IMR-90 (cell line): ENCODE measurements at regions not wholly inside any gene's neighbourhood (a gene's known extent, or its start where the extent isn't known, plus 50 kb on each side); places are given as distances from the start of the nearest gene placed in this dataset.

Experiments
- ATAC-seq: fragments of 200-7000 bp; cut with Tn5 transposase; 2 replicates; pipeline ENCODE4 v1.9.1; 2020; ENCODE audit warnings: low read depth, mild to moderate bottlenecking, moderate library complexity
- BruUV-seq: library from RNA; stranded (reverse); fragments of 400-500 nt; replicated peaks from 2 replicates; lab custom pipeline; 2021; lab: Mats Ljungman, UMichigan
- CTCF ChIA-PET: fragments of 300-600 bp; formaldehyde crosslinking; extraction: SDS; loops from one replicate; lab custom pipeline; 2021; ENCODE audit warnings: antibody characterized with exemption; lab: Yijun Ruan, JAX
- POLR2A ChIA-PET: fragments of 300-600 bp; sonication (Branson Sonifier 250); formaldehyde crosslinking; loops from one replicate; lab custom pipeline; 2022; ENCODE audit warnings: antibody characterized with exemption; ENCODE audit not compliant: unreplicated experiment; lab: Charles Lee
- DNase-seq: peaks from one replicate; pipeline ENCODE4 v3.0.0; 2013
- H2AFZ ChIP-seq: replicated peaks from 2 replicates; pipeline ENCODE3; 2013; ENCODE audit warnings: low read length, mild to moderate bottlenecking; ENCODE audit not compliant: poor library complexity
- H2AK5ac ChIP-seq: 2 replicates; pipeline ENCODE4 v1.6.1; 2013; ENCODE audit warnings: low read depth, low read length, inconsistent platforms
- H2AK9ac ChIP-seq: replicated peaks from 2 replicates; pipeline ENCODE3; 2013; ENCODE audit warnings: mild to moderate bottlenecking, low read depth, low read length, moderate library complexity; ENCODE audit not compliant: poor library complexity
- H2BK120ac ChIP-seq: 2 replicates; pipeline ENCODE4 v1.6.1; 2013; ENCODE audit warnings: low read depth, low read length, inconsistent platforms
- H2BK15ac ChIP-seq: 3 replicates; pipeline ENCODE4 v1.6.1; 2013; ENCODE audit warnings: low read depth, low read length, inconsistent platforms
- H2BK20ac ChIP-seq: 2 replicates; pipeline ENCODE4 v1.6.1; 2013; ENCODE audit warnings: low read depth, mild to moderate bottlenecking, inconsistent platforms, low read length, moderate library complexity
- H2BK5ac ChIP-seq: 2 replicates; pipeline ENCODE4 v1.6.1; 2013; ENCODE audit warnings: mild to moderate bottlenecking, low read depth, low read length, inconsistent platforms; ENCODE audit not compliant: poor library complexity, severe bottlenecking
- H3K14ac ChIP-seq: replicated peaks from 2 replicates; pipeline ENCODE4 v1.6.1; 2013; ENCODE audit warnings: low read depth, low read length, inconsistent platforms
- H3K18ac ChIP-seq: 2 replicates; pipeline ENCODE4 v1.6.1; 2013; ENCODE audit warnings: low read depth, low read length, control low read depth
- H3K23ac ChIP-seq: 2 replicates; pipeline ENCODE4 v1.6.1; 2013; ENCODE audit warnings: low read depth, low read length, inconsistent platforms
- H3K27ac ChIP-seq: 2 replicates; pipeline ENCODE4 v1.5.1; 2013; ENCODE audit warnings: mild to moderate bottlenecking, control low read depth, low read length; ENCODE audit not compliant: insufficient read depth
- H3K27me3 ChIP-seq: 2 replicates; pipeline ENCODE4 v1.6.1; 2013; ENCODE audit warnings: low read length; ENCODE audit not compliant: control insufficient read depth, insufficient read depth
- H3K36me3 ChIP-seq: 2 replicates; pipeline ENCODE4 v1.6.1; 2013; ENCODE audit warnings: low read length, mixed read lengths; ENCODE audit not compliant: control insufficient read depth, insufficient read depth
- H3K4ac ChIP-seq: 2 replicates; pipeline ENCODE4 v1.6.1; 2013; ENCODE audit warnings: low read depth, low read length, inconsistent platforms
- H3K4me1 ChIP-seq: 2 replicates; pipeline ENCODE4 v1.6.1; 2013; ENCODE audit warnings: low read length, mixed read lengths; ENCODE audit not compliant: control insufficient read depth, insufficient read depth
- H3K4me2 ChIP-seq: 2 replicates; pipeline ENCODE4 v1.6.1; 2013; ENCODE audit warnings: low read depth, mild to moderate bottlenecking, control low read depth, low read length, moderate library complexity
- H3K4me3 ChIP-seq: 2 replicates; pipeline ENCODE4 v1.5.1; 2013; ENCODE audit warnings: low read depth, mild to moderate bottlenecking, control low read depth, low read length, moderate library complexity; ENCODE audit not compliant: insufficient read depth
- H3K56ac ChIP-seq: 2 replicates; pipeline ENCODE4 v1.6.1; 2013; ENCODE audit warnings: low read length, inconsistent platforms; ENCODE audit not compliant: insufficient read depth; ENCODE audit errors: extremely low read depth
- H3K79me1 ChIP-seq, 2 experiments: 2 replicates each; pipeline ENCODE4 v1.6.1; 2013; ENCODE audit warnings: low read length in 2 of 2, inconsistent platforms in 1 of 2, low read depth in 1 of 2
- H3K9ac ChIP-seq: 2 replicates; pipeline ENCODE4 v1.6.1; 2013; ENCODE audit warnings: low read depth, low read length, control low read depth
- H3K9me1 ChIP-seq: 2 replicates; pipeline ENCODE4 v1.6.1; 2013; ENCODE audit warnings: low read length, inconsistent platforms; ENCODE audit not compliant: insufficient read depth
- H3K9me3 ChIP-seq: 2 replicates; pipeline ENCODE4 v1.6.1; 2013; ENCODE audit warnings: low read length; ENCODE audit not compliant: control insufficient read depth, insufficient read depth
- H4K20me1 ChIP-seq: 2 replicates; pipeline ENCODE4 v1.6.1; 2013; ENCODE audit warnings: low read length, inconsistent platforms; ENCODE audit not compliant: insufficient read depth
- H4K5ac ChIP-seq: 2 replicates; pipeline ENCODE4 v1.6.1; 2013; ENCODE audit warnings: mild to moderate bottlenecking, low read depth, low read length, control low read depth
- H4K8ac ChIP-seq, 2 experiments: 2 replicates each; pipeline ENCODE4 v1.6.1; 2013; ENCODE audit warnings: low read depth in 2 of 2, low read length in 2 of 2, control low read depth in 1 of 2, inconsistent platforms in 1 of 2
- H4K91ac ChIP-seq: 2 replicates; pipeline ENCODE4 v1.6.1; 2013; ENCODE audit warnings: low read depth, low read length, inconsistent platforms; ENCODE audit not compliant: insufficient read depth
- BHLHE40 ChIP-seq: fragments of 150-350 bp; IDR thresholded peaks from 2 replicates; pipeline ENCODE4 v1.6.1; 2016; ENCODE audit warnings: mild to moderate bottlenecking, low read depth, low read length
- CEBPB ChIP-seq: IDR thresholded peaks from 2 replicates; pipeline ENCODE4 v1.6.1; 2012; ENCODE audit warnings: low read depth, low read length, improper control_type of control experiment
- CHD1 ChIP-seq: IDR thresholded peaks from 2 replicates; pipeline ENCODE4 v1.6.1; 2012; ENCODE audit warnings: low read depth, low read length, improper control_type of control experiment
- CTCF ChIP-seq: conservative IDR thresholded peaks from 2 replicates; pipeline ENCODE4 v1.5.1; 2012; ENCODE audit warnings: mild to moderate bottlenecking, low read depth, low read length, improper control_type of control experiment
- ELK1 ChIP-seq: fragments of 150-350 bp; IDR thresholded peaks from 2 replicates; pipeline ENCODE4 v1.6.1; 2016; ENCODE audit warnings: low read depth, mild to moderate bottlenecking, low read length, moderate library complexity, borderline replicate concordance
- FOS ChIP-seq: fragments of 150-350 bp; IDR thresholded peaks from 2 replicates; pipeline ENCODE4 v1.6.1; 2016; ENCODE audit warnings: low read depth, low read length
- MAFK ChIP-seq: IDR thresholded peaks from 2 replicates; pipeline ENCODE4 v1.6.1; 2012; ENCODE audit warnings: low read depth, low read length, improper control_type of control experiment
- MAZ ChIP-seq: IDR thresholded peaks from 2 replicates; pipeline ENCODE4 v1.6.1; 2012; ENCODE audit warnings: low read depth, mild to moderate bottlenecking, low read length, improper control_type of control experiment, moderate library complexity, borderline replicate concordance
- MXI1 ChIP-seq: IDR thresholded peaks from 2 replicates; pipeline ENCODE4 v1.6.1; 2012; ENCODE audit warnings: low read depth, mild to moderate bottlenecking, low read length, moderate library complexity, borderline replicate concordance
- NFE2L2 ChIP-seq: fragments of 150-350 bp; IDR thresholded peaks from 2 replicates; pipeline ENCODE4 v1.6.1; 2016; ENCODE audit warnings: low read depth, mild to moderate bottlenecking, low read length
- POLR2A ChIP-seq: IDR thresholded peaks from 2 replicates; pipeline ENCODE4 v1.6.1; 2012; ENCODE audit warnings: mild to moderate bottlenecking, low read depth, low read length
- RAD21 ChIP-seq: IDR thresholded peaks from 2 replicates; pipeline ENCODE4 v1.6.1; 2012; ENCODE audit warnings: low read length, improper control_type of control experiment
- RCOR1 ChIP-seq: IDR thresholded peaks from 2 replicates; pipeline ENCODE4 v1.6.1; 2012; ENCODE audit warnings: mild to moderate bottlenecking, low read length, improper control_type of control experiment; ENCODE audit not compliant: insufficient replicate concordance
- RFX5 ChIP-seq: IDR thresholded peaks from 2 replicates; pipeline ENCODE4 v1.8.0; 2012; ENCODE audit warnings: low read depth, mild to moderate bottlenecking, low read length, moderate library complexity
- SMC3 ChIP-seq: fragments of 150-350 bp; IDR thresholded peaks from 2 replicates; pipeline ENCODE4 v1.6.1; 2016; ENCODE audit warnings: low read depth, mild to moderate bottlenecking, antibody characterized with exemption, low read length, moderate library complexity
- USF2 ChIP-seq: fragments of 150-350 bp; IDR thresholded peaks from 2 replicates; pipeline ENCODE4 v1.6.1; 2017; ENCODE audit warnings: mild to moderate bottlenecking, antibody characterized with exemption, low read length, low read depth
- WGBS, 2 experiments: methylation state at CpG; one replicate each; pipeline versions ENCODE4 v1.1.5 to v1.1.7; 2013; ENCODE audit warnings: missing lambda C conversion rate in 2 of 2; ENCODE audit not compliant: insufficient read length in 1 of 2; ENCODE audit errors: extremely low coverage in 2 of 2; 5-methylcytosine and 5-hydroxymethylcytosine counted together
- dilution Hi-C: fragments of 300-500 bp; cut with HindIII; formaldehyde crosslinking; loops from one replicate; pipeline ENCODE4 v1.14.3; 2018; ENCODE audit warnings: low sequenced_read_pairs; ENCODE audit not compliant: unreplicated experiment
- in situ Hi-C: fragments of 300-500 bp; cut with MboI; formaldehyde crosslinking; loops from 3 replicates; pipeline ENCODE4 v1.14.3; 2019; ENCODE audit warnings: low sequenced_read_pairs, inconsistent platforms, mixed read lengths
- intact Hi-C: fragments of 100-400 bp; cut with micrococcal nuclease; formaldehyde crosslinking; loops from 2 replicates; pipeline ENCODE4 v1.10.0; 2022

- in situ Hi-C loops = no loop called here
- H3K4me2 ChIP-seq = no peak overlapping the region
- H3K14ac ChIP-seq = no peak overlapping the region
- H2AK9ac ChIP-seq = no peak overlapping the region
- TF ChIP-seq NFE2L2 (no peak), CHD1 (no peak), USF2 (no peak), CTCF (no peak), MAFK (no peak), ELK1 (no peak), FOS (no peak), RAD21 (no peak), BHLHE40 (no peak), MXI1 (no peak), POLR2A (no peak), SMC3 (no peak), CEBPB (no peak), RFX5 (no peak), MAZ (no peak), RCOR1 (no peak)
- CTCF ChIA-PET = no interaction called here
- no peak overlapping the region for H4K8ac ChIP-seq
- no peaks in the 10 kb centered on the region for H3K4me1 ChIP-seq
- H4K5ac ChIP-seq = no peak overlapping the region
- H2AFZ ChIP-seq = no peak overlapping the region
- no peak overlapping the region for H2BK5ac ChIP-seq
- no peak overlapping the region for H3K9ac ChIP-seq
- no peak overlapping the region for H3K4me3 ChIP-seq
- H2BK15ac ChIP-seq = no peak overlapping the region
- intact Hi-C loops = no loop called here
- H2AK5ac ChIP-seq = no peak overlapping the region
- no peak overlapping the region for H3K56ac ChIP-seq
- no peaks in the 10 kb centered on the region for H3K9me1 ChIP-seq
- no peaks in the 10 kb centered on the region for H3K36me3 ChIP-seq
- WGBS, 2 experiments = no CpG with 5 or more reads among the region's 3 CpGs
- H2BK120ac ChIP-seq = no peak overlapping the region
- H3K4ac ChIP-seq = no peak overlapping the region
- POLR2A ChIA-PET = no interaction called here
- H3K79me1 ChIP-seq = no peaks in the 10 kb centered on the region
- H3K18ac ChIP-seq = no peak overlapping the region
- H3K23ac ChIP-seq = no peak overlapping the region
- H3K9me3 ChIP-seq = peaks cover 12% of the 10 kb centered on the region
- no peak overlapping the region for H2BK20ac ChIP-seq
- H3K27ac ChIP-seq = no peak overlapping the region
- dilution Hi-C loops = no loop called here
- ATAC-seq (no peak), DNase-seq (no peak)
- no peaks in the 10 kb centered on the region for H3K27me3 ChIP-seq
- no peak overlapping the region for H4K91ac ChIP-seq
- no TSS peak for BruUV-seq
- no peaks in the 10 kb centered on the region for H4K20me1 ChIP-seq
Observed at GRCh38 chr3:3615533-3615932, 183.7 kb upstream of the LRRN1 start.
